ENCODE measurements at regions not wholly inside any gene's neighbourhood (a gene's known extent, or its start where the extent isn't known, plus 50 kb on each side); places are given as distances from the start of the nearest gene placed in this dataset.

DNA sequence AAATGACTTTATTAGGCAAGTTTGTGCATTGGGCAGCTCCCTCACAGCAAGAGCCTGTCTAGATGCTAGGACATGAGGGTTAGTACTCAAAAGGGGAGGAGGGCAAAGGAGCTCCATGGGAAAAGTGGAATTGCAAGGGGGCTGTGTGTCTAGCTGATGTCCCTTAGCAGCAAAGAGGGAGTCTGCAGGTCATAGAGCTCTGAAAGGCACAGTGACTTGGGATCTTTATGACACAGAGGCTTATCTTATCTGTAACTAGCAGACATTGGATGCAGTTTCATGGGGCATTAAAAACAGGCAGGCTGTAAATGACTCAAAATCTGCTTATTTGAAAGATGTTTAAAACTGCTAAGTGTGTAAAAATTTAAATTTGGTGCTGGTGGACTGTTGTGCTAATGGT lies 556.2 kb upstream of the FZD8 start:
- no peaks in the 10 kb centered on the region for H4K20me1 ChIP-seq
- H3K4me2 ChIP-seq = no peak overlapping the region
- TF ChIP-seq Cebpa-rat (IDR thresholded peaks at IDR 0.05) = no peak
- H3K4me1 ChIP-seq = no peaks in the 10 kb centered on the region
- H3K4me3 ChIP-seq = no peak overlapping the region
- H3K27me3 ChIP-seq = no peaks in the 10 kb centered on the region
- no peak overlapping the region for H3K9ac ChIP-seq
- H3K27ac ChIP-seq = no peak overlapping the region
- peaks cover 0 to 22% (median 4%) of the 10 kb centered on the region in 11 experiments; a peak in 9 of 22 replicates for H3K9me3 ChIP-seq (replicated peaks in 1 of 11)
- H3K36me3 ChIP-seq = no peaks in the 10 kb centered on the region

- Histone ChIP-seq H3K4me2 (no peak overlapping the region), H3K4me3 (no peak overlapping the region), H3K4me1 (no peaks in the 10 kb centered on the region), H3K9me3 (replicated peaks in 1 of 11) (peaks cover 18 to 42% (median 26%) of the 10 kb centered on the region in 11 experiments), H3K36me3 (no peaks in the 10 kb centered on the region), H3K27ac (no peak overlapping the region), H3K9ac (no peak overlapping the region), H3K27me3 (no peaks in the 10 kb centered on the region), H4K20me1 (no peaks in the 10 kb centered on the region)
- TF ChIP-seq Cebpa-rat (IDR thresholded peaks at IDR 0.05) = no peak
Measured at GRCh38 chr10:36195364-36195763, 553.3 kb upstream of the FZD8 start.

GRCh38 chr10:36194276-36194675 lies 552.2 kb upstream of the FZD8 start:
- Histone ChIP-seq H3K9ac (no peak overlapping the region), H3K4me1 (no peaks in the 10 kb centered on the region), H3K4me2 (no peak overlapping the region), H3K36me3 (no peaks in the 10 kb centered on the region), H4K20me1 (no peaks in the 10 kb centered on the region), H3K4me3 (no peak overlapping the region), H3K27ac (no peak overlapping the region), H3K27me3 (no peaks in the 10 kb centered on the region), H3K9me3 (replicated peaks in 1 of 11) (peaks cover 19 to 43% (median 27%) of the 10 kb centered on the region in 11 experiments)
- no peak for TF ChIP-seq Cebpa-rat (IDR thresholded peaks at IDR 0.05)

DNA sequence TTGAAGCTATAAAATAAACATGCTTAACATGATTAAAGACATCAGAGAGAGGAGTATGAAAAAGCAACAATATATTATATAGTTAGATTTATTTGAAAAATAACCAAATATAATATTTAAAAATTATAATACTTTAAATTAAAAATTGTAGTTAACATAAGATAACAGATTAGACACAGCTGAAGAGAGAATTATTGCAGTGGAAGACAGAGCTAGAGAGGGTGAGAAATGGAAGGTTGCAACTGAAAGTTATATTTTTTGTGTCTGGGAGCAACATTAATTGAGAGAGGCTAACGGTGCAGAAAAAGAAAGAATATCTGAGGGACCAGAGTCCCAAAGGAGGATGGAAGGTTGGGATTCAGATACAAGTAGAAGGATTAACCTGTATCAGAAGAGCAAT lies 548.9 kb upstream of the FZD8 start:
- Histone ChIP-seq H3K9ac (no peak overlapping the region), H3K4me1 (no peaks in the 10 kb centered on the region), H3K27me3 (no peaks in the 10 kb centered on the region)

DNA sequence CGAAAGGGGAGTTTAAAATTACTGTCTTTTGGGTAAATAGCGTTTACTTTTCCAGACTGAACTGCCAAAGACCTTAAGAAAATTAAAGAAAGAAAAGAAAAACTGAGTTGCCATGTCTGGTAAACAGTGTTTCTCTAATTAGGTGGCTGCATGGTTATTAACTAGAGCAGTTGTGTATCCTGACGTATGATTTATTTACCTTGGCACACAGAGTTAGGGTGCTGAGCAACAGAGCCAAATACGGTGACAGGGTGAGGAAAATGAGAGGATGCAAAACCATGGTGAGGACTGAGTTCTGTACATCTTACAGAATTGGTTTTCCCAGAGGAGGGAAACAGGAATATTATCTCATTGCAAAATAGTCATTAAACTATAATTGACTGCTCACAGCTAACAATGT lies 546.4 kb upstream of the FZD8 start:
- Histone ChIP-seq H3K4me3 (no peak overlapping the region), H4K20me1 (no peaks in the 10 kb centered on the region), H3K4me2 (no peak overlapping the region), H3K9me3 (replicated peaks in 1 of 11) (peaks cover 19 to 27% (median 20%) of the 10 kb centered on the region in 11 experiments), H3K36me3 (no peaks in the 10 kb centered on the region), H3K9ac (no peak overlapping the region), H3K27me3 (no peaks in the 10 kb centered on the region), H3K4me1 (no peaks in the 10 kb centered on the region), H3K27ac (no peak overlapping the region)
- TF ChIP-seq Cebpa-rat (IDR thresholded peaks at IDR 0.05) = no peak

More for the DNA sequence above, 548.9 kb upstream of the FZD8 start:
- Histone ChIP-seq H3K4me2 (no peak overlapping the region), H3K9me3 (replicated peaks in 1 of 11) (peaks cover 19 to 30% (median 20%) of the 10 kb centered on the region in 11 experiments), H4K20me1 (no peaks in the 10 kb centered on the region), H3K27ac (no peak overlapping the region), H3K36me3 (no peaks in the 10 kb centered on the region), H3K4me3 (no peak overlapping the region)
- no peak for TF ChIP-seq Cebpa-rat (IDR thresholded peaks at IDR 0.05)

DNA sequence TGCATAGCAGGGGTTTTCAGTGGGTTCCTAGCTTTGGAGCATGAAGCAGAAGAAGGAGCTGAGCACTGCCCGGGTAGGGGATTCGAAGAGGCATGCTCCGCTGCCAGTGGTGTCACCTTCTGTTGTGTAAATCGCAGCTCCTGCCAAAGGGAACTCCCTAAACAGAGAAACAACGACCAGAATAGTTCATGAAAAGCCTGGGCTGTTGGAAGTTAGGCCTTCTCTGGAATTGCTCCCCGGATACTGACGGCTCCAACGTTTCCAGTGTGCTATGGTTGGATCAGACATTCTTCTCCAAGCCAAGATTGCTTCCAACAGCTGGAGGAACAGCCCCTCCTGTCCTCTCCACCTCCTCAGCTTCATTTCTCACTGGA lies 546.0 kb upstream of the FZD8 start:
- Histone ChIP-seq H3K4me1 (no peaks in the 10 kb centered on the region), H3K27me3 (no peaks in the 10 kb centered on the region), H3K27ac (no peak overlapping the region), H3K9me3 (replicated peaks in 1 of 11) (peaks cover 19 to 24% (median 20%) of the 10 kb centered on the region in 11 experiments), H3K4me3 (no peak overlapping the region), H3K36me3 (no peaks in the 10 kb centered on the region), H3K4me2 (no peak overlapping the region), H4K20me1 (no peaks in the 10 kb centered on the region), H3K9ac (no peak overlapping the region)
- no peak for TF ChIP-seq Cebpa-rat (IDR thresholded peaks at IDR 0.05)

DNA sequence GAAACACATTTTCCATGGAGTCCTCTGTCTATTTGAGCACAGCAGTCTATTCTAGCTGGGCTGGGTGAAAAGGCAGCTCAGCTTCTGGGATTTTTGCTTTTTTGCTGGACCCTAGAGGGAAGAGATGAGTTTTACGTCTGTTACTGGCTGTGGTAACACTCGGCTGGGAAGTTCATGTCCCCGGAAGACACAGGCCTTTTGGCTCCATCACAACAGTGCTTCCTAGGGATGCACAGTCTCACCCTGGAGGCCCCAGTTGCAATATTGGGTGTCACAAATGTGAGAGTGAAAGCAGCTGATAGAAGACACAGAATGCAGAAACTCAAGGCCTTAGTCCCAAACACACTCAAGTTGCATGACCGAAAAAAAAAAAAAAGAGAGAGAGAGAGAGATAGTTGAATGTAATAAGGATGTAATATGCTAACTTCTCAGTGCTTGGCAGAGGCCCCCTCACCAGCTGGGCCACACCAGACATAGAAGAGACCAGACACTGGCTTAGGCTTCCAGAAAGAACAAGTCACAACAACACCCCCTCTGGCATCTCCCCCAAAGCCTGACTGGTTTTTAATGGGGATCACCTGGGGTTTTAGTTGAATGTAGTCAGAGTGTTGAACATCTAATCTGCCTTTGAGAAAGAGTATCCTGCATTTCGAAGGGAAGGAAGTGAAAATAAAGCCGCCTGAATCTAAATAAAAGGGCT lies 545.4 kb upstream of the FZD8 start:
- no peaks in the 10 kb centered on the region for H3K27me3 ChIP-seq
- H3K4me3 ChIP-seq = no peak overlapping the region
- H3K27ac ChIP-seq = no peak overlapping the region
- peaks cover 19 to 21% (median 20%) of the 10 kb centered on the region in 11 experiments for H3K9me3 ChIP-seq (replicated peaks in 1 of 11)
- H3K4me1 ChIP-seq = no peaks in the 10 kb centered on the region
- no peaks in the 10 kb centered on the region for H4K20me1 ChIP-seq
- TF ChIP-seq Cebpa-rat (IDR thresholded peaks at IDR 0.05) = no peak
- H3K36me3 ChIP-seq = no peaks in the 10 kb centered on the region
- no peak overlapping the region for H3K4me2 ChIP-seq
- no peak overlapping the region for H3K9ac ChIP-seq

DNA sequence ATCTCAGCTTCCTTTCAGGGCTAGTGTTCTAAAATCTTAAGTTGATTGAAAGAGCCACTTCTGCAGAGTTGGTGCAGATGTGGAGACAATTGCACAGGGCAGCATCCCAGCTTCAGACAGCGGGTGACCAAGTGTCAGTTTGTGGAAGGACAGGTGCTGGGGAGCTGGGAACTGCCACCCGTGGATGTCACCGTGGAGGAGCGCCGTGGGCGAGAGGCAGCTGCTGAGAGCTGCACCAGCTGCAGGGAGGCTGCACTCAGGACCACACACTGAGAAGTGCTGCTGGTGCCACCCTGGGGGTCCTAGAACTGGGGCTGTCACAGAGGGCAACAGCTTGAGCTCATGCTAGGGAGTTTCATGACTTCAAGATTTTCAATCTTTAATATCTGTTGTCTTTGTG lies 543.0 kb upstream of the FZD8 start:
- Histone ChIP-seq H3K9me3 (replicated peaks in 1 of 11) (no peaks in the 10 kb centered on the region), H3K4me2 (no peak overlapping the region), H3K4me3 (no peak overlapping the region), H4K20me1 (no peaks in the 10 kb centered on the region), H3K27ac (no peak overlapping the region), H3K27me3 (no peaks in the 10 kb centered on the region), H3K9ac (no peak overlapping the region), H3K4me1 (no peaks in the 10 kb centered on the region), H3K36me3 (no peaks in the 10 kb centered on the region)
- TF ChIP-seq Cebpa-rat (IDR thresholded peaks at IDR 0.05) = no peak

- Histone ChIP-seq H3K9ac (no peak overlapping the region), H3K27ac (no peak overlapping the region)
- TF ChIP-seq Cebpa-rat (IDR thresholded peaks at IDR 0.05) = no peak
Measured at GRCh38 chr10:36183726-36184125, 541.6 kb upstream of the FZD8 start.

DNA sequence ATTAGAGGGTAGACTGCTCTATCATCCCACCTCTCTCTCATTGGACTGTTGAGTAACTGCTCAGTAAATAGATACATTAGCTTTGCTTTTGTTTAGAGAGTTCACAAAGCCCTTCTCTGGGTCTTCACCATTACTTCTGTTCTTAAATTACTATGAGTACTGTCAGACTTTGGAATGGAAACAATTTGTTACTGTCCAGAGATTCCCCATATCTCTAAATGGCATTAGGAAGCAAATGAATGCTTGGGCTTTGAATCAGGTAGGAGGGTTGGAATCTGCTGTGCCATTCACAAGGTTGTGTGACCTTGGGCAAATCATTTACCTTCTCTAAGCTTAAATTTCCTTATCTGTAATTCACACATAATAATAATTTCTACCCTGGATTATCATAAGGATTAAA lies 541.0 kb upstream of the FZD8 start:
- Histone ChIP-seq H3K4me1 (no peaks in the 10 kb centered on the region), H3K36me3 (no peaks in the 10 kb centered on the region), H3K4me3 (no peak overlapping the region), H3K27me3 (no peaks in the 10 kb centered on the region), H3K27ac (no peak overlapping the region), H3K9me3 (replicated peaks in 1 of 11) (no peaks in the 10 kb centered on the region), H3K9ac (no peak overlapping the region), H4K20me1 (no peaks in the 10 kb centered on the region), H3K4me2 (no peak overlapping the region)
- TF ChIP-seq Cebpa-rat (IDR thresholded peaks at IDR 0.05) = no peak

More at GRCh38 chr10:36183726-36184125, 541.6 kb upstream of the FZD8 start:
- H3K27me3 ChIP-seq = no peaks in the 10 kb centered on the region
- H4K20me1 ChIP-seq = no peaks in the 10 kb centered on the region
- no peaks in the 10 kb centered on the region for H3K4me1 ChIP-seq
- H3K4me3 ChIP-seq = no peak overlapping the region
- no peak overlapping the region for H3K4me2 ChIP-seq
- H3K36me3 ChIP-seq = no peaks in the 10 kb centered on the region
- H3K9me3 ChIP-seq (replicated peaks in 1 of 11) = no peaks in the 10 kb centered on the region

Data from BLaER1 treated with 17β-estradiol and CSF1 and Interleukin-3, amounts not matched to agents 10 nM and 100 nM (cell line).